ENCODE measurements at regions not wholly inside any gene's neighbourhood (a gene's known extent, or its start where the extent isn't known, plus 50 kb on each side); places are given as distances from the start of the nearest gene placed in this dataset.
A peak's percentile ranks its signal among the peaks of the same experiment; 100 is the strongest.

- no peaks in the 10 kb centered on the region for H3K4me1 ChIP-seq
- TF ChIP-seq POLR2A (IDR thresholded peaks at IDR 0.05) (no peak), CTCF (IDR thresholded peaks at IDR 0.05) (no peak)
- no peaks in the 10 kb centered on the region for H3K9me3 ChIP-seq
- no peak overlapping the region for H3K27ac ChIP-seq
- H3K4me3 ChIP-seq = no peak overlapping the region
- WGBS, 2 donors = 65 to 66% methylated on average over 10 of the region's 10 CpGs
- DNase-seq = no peak
- no peaks in the 10 kb centered on the region for H3K36me3 ChIP-seq (ENCODE audit: low read depth, missing control alignments)
- no peaks in the 10 kb centered on the region for H3K27me3 ChIP-seq
- intact Hi-C loops (cut with DNase I; ENCODE audit: low total_unique reads) = no loop called here
These were observed 123.6 kb downstream of the CHST1 start for GRCh38 chr11:45541693-45542434.

GRCh38 chr11:45538939-45539338 is 126.5 kb downstream of the CHST1 start:
- no peak for DNase-seq
- Histone ChIP-seq H3K4me1 (no peaks in the 10 kb centered on the region), H3K27ac (no peak overlapping the region), H3K27me3 (no peaks in the 10 kb centered on the region), H3K36me3 (ENCODE audit: low read depth, missing control alignments) (no peaks in the 10 kb centered on the region), H3K9me3 (no peaks in the 10 kb centered on the region), H3K4me3 (no peak overlapping the region)
- intact Hi-C loops (cut with DNase I; ENCODE audit: low total_unique reads) = no loop called here
- WGBS, 2 donors = 78 to 83% methylated on average over 2 of the region's 2 CpGs
- TF ChIP-seq CTCF (IDR thresholded peaks at IDR 0.05) = no peak
- TF ChIP-seq POLR2A (IDR thresholded peaks at IDR 0.05) = no peak

GRCh38 chr11:45538363-45538762 is 127.1 kb downstream of the CHST1 start:
- Histone ChIP-seq H3K9me3 (no peaks in the 10 kb centered on the region), H3K4me3 (no peak overlapping the region), H3K27me3 (no peaks in the 10 kb centered on the region), H3K4me1 (no peaks in the 10 kb centered on the region), H3K36me3 (ENCODE audit: low read depth, missing control alignments) (no peaks in the 10 kb centered on the region), H3K27ac (no peak overlapping the region)
- peak; percentile 17 for DNase-seq
- TF ChIP-seq CTCF (IDR thresholded peaks at IDR 0.05) (no peak), POLR2A (IDR thresholded peaks at IDR 0.05) (no peak)
- intact Hi-C loops (cut with DNase I; ENCODE audit: low total_unique reads) = no loop called here
- WGBS, 2 donors = 67 to 74% methylated on average over 11 to 12 of the region's 12 CpGs

GRCh38 chr11:45537614-45538013 is 127.8 kb downstream of the CHST1 start:
- H3K27ac ChIP-seq = no peak overlapping the region
- DNase-seq = no peak
- H3K36me3 ChIP-seq (ENCODE audit: low read depth, missing control alignments) = no peaks in the 10 kb centered on the region
- intact Hi-C loops (cut with DNase I; ENCODE audit: low total_unique reads) = no loop called here
- 91 to 94% methylated on average over 3 of the region's 3 CpGs for WGBS, 2 donors
- no peaks in the 10 kb centered on the region for H3K27me3 ChIP-seq
- TF ChIP-seq CTCF (IDR thresholded peaks at IDR 0.05) = no peak
- no peak for TF ChIP-seq POLR2A (IDR thresholded peaks at IDR 0.05)
- no peaks in the 10 kb centered on the region for H3K4me1 ChIP-seq
- no peaks in the 10 kb centered on the region for H3K9me3 ChIP-seq
- no peak overlapping the region for H3K4me3 ChIP-seq

GRCh38 chr11:45535033-45535432 is 130.4 kb downstream of the CHST1 start:
- Histone ChIP-seq H3K4me1 (no peaks in the 10 kb centered on the region), H3K9me3 (no peaks in the 10 kb centered on the region), H3K36me3 (ENCODE audit: low read depth, missing control alignments) (no peaks in the 10 kb centered on the region), H3K27ac (no peak overlapping the region), H3K27me3 (no peaks in the 10 kb centered on the region), H3K4me3 (no peak overlapping the region)
- no peak for TF ChIP-seq CTCF (IDR thresholded peaks at IDR 0.05)
- TF ChIP-seq POLR2A (IDR thresholded peaks at IDR 0.05) = no peak
- DNase-seq = no peak
- 72 to 86% methylated on average over 1 of the region's 1 CpG for WGBS, 2 donors
- intact Hi-C loops (cut with DNase I; ENCODE audit: low total_unique reads) = no loop called here
